Kidney glomerular epithelial cell (primary cell): ENCODE measurements at regions not wholly inside any gene's neighbourhood (a gene's known extent, or its start where the extent isn't known, plus 50 kb on each side); places are given as distances from the start of the nearest gene placed in this dataset.
A peak's percentile ranks its signal among the peaks of the same experiment; 100 is the strongest.

Experiments used
- DNase-seq: peaks from one replicate; lab custom pipeline; 2025; lab: John Stamatoyannopoulos, UW

DNA sequence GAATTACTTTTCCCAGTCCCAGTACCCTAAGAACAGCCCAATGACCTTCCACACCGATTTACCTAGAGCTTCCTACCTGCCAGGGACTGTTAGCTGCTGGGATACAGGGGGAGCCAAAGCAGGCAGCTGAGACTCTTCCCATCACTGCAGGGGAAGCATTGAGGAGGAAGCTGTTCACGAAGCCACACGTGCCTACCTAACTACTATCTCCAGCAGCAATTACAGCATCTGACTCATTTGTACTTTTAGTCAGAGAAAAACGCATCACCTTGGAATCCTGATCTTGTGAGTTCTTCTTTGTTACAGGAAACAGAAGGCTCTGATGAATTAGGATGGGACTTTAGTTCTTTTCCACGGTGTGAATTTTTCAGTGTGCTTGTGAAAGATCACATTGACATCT lies 113.7 kb upstream of the DHX40 start:
- DNase-seq, result peak; percentile 31

DNA sequence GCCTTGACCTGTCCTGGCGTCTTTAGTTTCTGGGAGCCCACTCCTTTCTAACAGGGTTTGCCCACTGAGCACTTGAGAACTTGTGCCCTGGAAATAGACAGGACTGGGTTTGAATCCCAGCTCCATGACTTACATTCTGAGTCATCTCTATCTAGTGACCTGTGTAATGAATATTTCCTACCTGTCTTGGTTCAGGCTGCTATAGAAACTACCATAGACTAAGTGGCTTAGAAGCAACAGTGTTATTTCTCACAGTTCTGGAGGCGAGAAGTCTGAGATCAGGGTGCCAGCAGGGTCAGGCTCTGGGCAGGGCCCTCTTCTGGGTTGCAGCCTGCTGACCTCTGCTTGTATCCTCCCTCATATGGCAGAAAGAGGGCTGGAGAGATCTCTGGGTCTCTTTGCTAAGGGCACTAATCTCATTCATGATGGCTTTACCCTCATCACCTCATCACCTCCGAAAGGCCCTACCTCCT lies 110.7 kb upstream of the DHX40 start:
- no peak for DNase-seq

DNA sequence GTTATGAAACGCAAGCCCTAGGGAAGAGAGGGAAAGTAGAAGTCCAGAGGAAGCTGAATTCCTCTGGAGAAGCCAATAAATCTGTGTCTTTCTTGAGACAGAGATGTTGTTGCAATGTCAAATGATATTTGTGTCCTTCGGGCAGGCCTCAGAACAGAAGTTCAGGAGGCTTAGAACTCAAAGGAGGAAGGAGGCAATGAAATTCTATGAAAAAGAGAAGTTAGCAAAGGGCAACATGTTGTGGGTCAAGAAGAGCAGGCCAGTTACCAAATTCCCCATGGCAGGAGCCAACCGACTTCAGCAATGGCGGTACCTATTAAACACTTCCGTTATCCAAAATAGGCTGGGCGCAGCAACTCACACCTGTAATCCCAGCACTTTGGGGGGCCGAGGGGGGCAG lies 109.0 kb upstream of the DHX40 start:
- DNase-seq, result no peak

DNA sequence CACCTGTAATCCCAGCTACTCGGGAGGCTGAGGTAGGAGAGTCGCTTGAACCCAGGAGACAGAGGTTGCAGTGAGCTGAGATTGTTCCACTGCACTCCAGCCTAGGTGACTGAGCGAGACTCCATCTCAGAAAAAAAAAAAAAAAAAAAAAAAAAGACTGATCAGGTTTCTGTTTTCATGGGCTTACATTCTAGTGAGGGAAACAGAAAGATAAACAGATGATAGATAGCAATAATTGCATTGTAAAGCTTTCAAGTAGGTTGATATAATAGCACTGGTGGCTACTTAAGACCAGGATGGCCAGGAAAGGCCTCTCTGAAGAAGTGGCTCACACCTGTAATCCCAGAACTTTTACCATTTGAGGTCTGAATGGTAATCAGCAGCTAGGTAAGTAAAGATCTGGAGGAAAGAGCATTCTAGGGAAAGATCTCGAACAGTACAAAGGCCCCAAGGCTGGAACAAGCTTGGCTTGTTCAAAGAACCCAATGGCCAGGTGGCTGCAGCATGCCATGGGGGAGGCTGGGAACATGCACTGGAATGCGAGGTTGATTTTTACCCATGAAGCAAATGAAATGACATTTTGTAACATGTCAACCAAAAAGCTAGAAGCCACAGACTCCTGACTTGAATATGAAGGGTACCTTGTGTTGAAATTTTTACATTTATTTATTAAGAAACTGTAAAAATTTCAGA lies 108.3 kb upstream of the DHX40 start:
- DNase-seq, result no peak

DNA sequence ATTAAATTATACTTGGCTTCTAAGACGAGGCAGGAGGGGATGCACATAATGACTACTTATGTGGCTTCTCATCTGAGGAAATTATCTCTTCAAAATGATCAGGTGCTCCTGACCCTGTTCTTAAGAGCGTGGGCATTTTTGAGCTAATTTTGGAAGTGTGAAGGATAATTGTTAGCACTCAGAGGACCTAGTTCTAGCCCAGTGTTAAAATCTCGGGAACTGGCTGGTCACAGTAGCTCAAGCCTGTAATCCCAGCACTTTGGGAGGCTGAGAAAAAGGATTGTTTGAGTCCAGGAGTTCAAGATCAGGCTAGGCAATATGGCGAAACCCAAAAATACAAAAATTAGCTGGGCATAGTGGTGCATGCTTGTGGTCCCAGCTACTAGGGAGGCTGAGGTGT lies 103.0 kb upstream of the DHX40 start:
- DNase-seq, result no peak

- DNase-seq, result no peak
Measured at GRCh38 chr17:59464246-59464645, 101.2 kb upstream of the DHX40 start.

- DNase-seq, result no peak
Measured at GRCh38 chr17:59465949-59466307, 99.5 kb upstream of the DHX40 start.

GRCh38 chr17:59466946-59467801 lies 98.2 kb upstream of the DHX40 start:
- no peak for DNase-seq

- DNase-seq, result no peak
Measured at GRCh38 chr17:59469786-59470485, 95.5 kb upstream of the DHX40 start.

DNA sequence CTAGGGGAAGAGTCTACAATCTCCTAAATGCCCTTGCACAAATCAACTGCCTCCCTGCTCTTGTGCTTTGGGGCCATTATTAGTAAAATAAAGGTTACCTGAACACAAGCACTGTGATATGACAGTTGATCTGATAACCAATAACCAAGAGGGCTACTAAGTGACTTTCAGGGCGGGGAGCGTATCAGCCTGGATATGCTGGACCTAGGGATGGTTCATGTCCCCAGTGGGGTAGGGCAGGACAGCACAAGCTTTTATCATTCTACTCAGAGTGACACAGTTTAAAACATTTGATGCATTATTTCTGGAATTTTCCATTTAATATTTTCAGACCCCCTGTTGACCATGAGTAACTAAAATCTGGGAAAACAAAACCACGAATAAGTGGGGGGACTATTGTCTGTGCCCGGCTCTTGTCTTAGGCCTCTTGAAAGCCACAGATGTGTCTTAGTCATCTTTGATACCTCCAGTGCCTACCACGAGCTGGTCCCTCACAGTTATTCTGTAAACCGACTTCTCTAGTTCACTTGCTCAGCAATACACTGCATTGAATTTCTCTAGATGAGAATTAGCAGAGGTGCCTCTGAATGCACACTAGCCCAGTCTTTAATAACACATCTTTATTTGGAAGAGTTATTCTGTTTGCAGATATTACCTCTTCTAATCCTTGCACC lies 94.6 kb upstream of the DHX40 start:
- DNase-seq, result no peak

DNA sequence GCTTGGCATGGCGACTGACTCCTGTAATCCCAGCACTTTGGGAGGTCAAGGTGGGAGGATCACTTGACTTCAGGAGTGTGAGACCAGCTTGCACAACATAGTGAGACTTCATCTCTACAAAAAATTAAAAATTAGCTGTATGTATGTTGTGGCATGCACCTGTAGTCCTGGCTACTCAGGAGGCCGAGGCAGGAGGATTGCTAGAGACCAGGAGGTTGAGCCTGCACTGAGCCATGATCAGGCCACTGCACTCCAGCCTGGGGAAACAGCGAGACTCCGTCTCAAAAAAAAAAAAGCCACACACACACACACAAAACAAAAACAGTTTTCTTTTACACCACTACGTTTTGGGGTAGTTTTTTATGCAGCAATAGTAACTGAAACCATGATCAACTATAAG lies 89.0 kb upstream of the DHX40 start:
- DNase-seq, result no peak

- no peak for DNase-seq
Measured at GRCh38 chr17:59479141-59479540, 86.3 kb upstream of the DHX40 start.

DNA sequence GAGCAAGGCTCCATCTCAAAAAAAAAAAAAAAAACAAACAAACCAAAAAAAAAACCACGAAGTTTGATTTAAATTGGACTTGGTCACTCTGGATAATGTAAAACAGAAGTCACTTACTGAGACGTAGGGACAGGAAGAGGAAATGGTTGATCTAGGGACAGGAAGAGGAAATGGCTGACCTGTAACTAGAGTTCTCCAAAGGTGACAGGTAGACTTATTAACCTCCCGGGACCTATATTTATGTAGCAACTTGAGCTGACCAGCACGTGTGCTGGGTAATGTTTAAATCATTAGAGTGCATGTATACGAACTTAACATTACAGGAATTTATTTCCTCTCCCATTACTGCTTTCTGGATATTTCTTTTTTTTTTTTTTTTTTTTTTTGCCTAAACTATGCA lies 81.5 kb upstream of the DHX40 start:
- no peak for DNase-seq

DNA sequence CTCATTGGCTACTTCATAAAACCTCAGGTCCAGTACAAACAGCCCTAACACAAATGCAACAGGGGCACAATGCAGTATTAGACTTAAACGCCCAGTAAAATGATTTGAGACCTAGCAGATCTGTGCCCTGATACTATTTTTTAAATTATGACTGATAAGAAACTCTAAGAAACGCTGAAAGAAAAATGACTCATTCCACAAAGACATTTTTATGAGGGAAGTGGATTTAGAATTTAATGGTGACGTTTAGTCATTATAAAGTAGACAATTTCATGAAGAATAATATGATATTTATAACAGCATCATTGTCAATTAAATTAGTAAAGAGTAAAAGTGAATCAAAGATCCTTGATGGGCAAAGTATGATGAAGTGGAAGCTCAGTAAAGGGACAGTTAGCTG lies 80.4 kb upstream of the DHX40 start:
- DNase-seq, result no peak

DNA sequence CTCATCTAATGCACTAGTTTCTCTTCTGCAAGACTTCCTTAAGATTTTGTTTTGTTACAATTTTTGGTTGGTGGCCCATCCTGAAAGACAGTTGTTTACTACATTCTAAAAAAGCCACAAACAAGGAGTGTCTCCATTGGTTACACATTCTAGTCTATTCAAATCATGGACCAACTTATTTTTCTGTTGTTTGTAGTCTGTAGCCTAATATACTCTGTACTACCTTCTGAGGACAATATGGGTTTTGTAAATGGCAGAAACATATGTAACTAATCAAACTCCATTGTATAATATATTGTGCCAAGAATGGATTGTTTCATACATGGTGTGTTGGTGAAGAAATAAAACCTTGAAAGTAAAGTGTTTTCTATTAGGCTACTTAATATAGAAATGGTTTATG lies 79.5 kb upstream of the DHX40 start:
- DNase-seq, result no peak

- no peak for DNase-seq
Measured at GRCh38 chr17:59487161-59487873, 78.1 kb upstream of the DHX40 start.

- no peak for DNase-seq
Measured at GRCh38 chr17:59488805-59489204, 76.6 kb upstream of the DHX40 start.

DNA sequence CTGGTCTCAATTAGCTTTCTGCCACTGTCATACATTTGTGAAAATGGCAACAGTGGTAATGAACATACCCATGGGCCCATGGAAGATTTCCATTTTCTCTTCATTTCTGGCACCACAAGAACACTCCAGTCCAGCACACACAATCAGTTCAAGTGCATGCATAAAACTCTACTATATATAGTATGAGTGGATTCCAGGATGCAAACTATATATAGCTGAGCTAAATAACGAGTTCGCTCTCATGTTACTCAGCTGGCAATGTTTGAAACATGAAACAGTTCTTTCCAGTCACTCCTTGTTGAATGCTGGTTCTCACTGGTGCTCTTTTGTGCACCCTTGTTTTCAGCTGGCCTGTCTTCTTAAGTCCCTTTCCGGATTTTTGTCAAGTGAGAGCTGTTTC lies 75.2 kb upstream of the DHX40 start:
- no peak for DNase-seq

DNA sequence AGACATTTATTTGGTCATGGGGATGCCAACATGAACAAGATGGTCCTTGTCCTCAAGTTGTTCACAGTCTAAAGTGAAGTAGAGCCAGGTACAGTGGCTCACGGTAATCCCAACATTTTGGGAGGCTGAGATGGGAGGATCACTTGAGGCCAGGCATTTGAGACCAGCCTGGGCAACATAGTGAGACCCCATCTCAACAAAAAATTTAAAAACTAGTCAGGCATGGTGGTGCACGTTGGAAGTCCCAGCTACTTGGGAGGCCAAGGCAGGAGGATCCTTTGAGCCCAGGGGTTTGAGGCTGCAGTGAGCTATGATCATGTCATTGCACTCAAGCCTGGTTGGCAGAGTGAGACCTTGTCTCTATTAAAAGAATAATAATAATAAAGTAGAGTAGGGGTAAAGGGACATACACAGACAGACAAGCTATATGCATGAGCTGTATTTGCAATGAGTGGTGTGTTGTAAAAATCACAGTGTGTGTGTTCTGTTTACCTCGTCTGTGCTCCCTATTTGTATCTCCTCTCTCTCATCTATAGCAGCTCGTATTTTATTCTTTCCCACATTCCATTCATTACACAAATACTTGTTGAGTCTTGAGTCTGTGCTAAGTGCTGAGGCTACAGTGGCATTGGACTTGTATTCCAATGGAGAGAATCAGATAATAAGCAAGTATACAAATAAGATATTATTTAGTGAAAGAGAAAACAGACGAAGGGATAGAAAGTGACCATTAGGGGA lies 73.9 kb upstream of the DHX40 start:
- DNase-seq, result no peak

DNA sequence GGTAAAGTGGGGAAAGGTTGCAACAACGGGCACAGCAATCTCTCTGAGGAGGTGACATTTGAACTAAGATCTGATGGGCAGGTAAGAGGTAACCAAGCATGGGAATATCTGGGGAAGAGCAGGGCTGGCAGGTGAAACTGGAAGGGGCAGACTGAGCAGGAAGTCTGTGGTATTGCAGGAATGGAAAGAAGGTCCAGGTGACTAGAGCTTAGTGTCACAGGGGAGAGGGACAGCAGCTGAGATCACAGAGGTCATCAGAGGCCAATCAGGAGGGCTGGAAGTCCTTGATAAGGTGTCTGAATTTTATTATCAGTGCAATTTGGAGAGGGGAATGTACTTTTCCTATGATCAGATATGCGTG lies 73.3 kb upstream of the DHX40 start:
- no peak for DNase-seq

- no peak for DNase-seq
Measured at GRCh38 chr17:59493867-59494266, 71.5 kb upstream of the DHX40 start.
